ENCODE measurements at regions not wholly inside any gene's neighbourhood (a gene's known extent, or its start where the extent isn't known, plus 50 kb on each side); places are given as distances from the start of the nearest gene placed in this dataset.
"Not testable (repeated sequence)": the region's sequence is repeated elsewhere in the genome, so short reads cannot be mapped to it uniquely, and the experiment has no call there.

- Histone ChIP-seq H3K36me3 (no peaks in the 10 kb centered on the region), H3K27ac (replicated peaks in 1 of 4) (no peak overlapping the region), H3K27me3 (peaks cover 0 to 5% (median 0%) of the 10 kb centered on the region in 4 donors), H3K4me1 (no peaks in the 10 kb centered on the region), H3K9me3 (no peaks in the 10 kb centered on the region), H3K4me3 (no peak overlapping the region)
- no peak for DNase-seq (ENCODE audit: extremely low spot score)
- intact Hi-C loops (cut with DNase I), result no loop called here
- TF ChIP-seq POLR2A (IDR thresholded peaks at IDR 0.05; ENCODE audit: low read depth) (no peak), EP300 (IDR thresholded peaks at IDR 0.05) (no peak), POLR2AphosphoS5 (IDR thresholded peaks at IDR 0.05) (no peak)
- WGBS, result 56% methylated on average over 5 of the region's 5 CpGs
Measured at GRCh38 chr9:102652471-102652870, 342.7 kb upstream of the CYLC2 start.

DNA sequence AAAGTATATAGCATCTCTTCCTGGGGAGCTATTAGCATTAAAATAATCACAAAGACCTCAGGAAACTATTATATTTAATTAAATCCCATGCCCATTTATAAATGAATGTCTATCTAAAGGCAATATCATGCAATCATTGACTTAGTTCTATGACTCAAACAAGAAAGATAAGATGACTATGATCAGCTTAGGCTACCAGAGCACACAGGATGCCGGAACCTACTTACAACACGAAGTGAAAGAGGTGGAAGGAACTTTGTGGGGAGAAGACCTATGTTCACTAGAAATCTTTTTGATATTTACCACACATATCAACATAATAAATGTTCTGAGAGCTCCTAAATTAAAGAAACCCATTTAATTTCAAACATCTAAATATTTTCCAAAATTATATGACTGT is 344.2 kb upstream of the CYLC2 start:
- no peaks in the 10 kb centered on the region for H3K4me1 ChIP-seq
- no peak overlapping the region for H3K27ac ChIP-seq (replicated peaks in 1 of 4)
- no peaks in the 10 kb centered on the region for H3K36me3 ChIP-seq
- TF ChIP-seq POLR2A (IDR thresholded peaks at IDR 0.05; ENCODE audit: low read depth), result no peak
- no peak for TF ChIP-seq POLR2AphosphoS5 (IDR thresholded peaks at IDR 0.05)
- no peak for TF ChIP-seq EP300 (IDR thresholded peaks at IDR 0.05)
- TF ChIP-seq, protein P1, sequence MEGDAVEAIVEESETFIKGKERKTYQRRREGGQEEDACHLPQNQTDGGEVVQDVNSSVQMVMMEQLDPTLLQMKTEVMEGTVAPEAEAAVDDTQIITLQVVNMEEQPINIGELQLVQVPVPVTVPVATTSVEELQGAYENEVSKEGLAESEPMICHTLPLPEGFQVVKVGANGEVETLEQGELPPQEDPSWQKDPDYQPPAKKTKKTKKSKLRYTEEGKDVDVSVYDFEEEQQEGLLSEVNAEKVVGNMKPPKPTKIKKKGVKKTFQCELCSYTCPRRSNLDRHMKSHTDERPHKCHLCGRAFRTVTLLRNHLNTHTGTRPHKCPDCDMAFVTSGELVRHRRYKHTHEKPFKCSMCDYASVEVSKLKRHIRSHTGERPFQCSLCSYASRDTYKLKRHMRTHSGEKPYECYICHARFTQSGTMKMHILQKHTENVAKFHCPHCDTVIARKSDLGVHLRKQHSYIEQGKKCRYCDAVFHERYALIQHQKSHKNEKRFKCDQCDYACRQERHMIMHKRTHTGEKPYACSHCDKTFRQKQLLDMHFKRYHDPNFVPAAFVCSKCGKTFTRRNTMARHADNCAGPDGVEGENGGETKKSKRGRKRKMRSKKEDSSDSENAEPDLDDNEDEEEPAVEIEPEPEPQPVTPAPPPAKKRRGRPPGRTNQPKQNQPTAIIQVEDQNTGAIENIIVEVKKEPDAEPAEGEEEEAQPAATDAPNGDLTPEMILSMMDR (IDR thresholded peaks at IDR 0.05), result no peak
- DNase-seq (ENCODE audit: extremely low spot score), result no peak
- 86% methylated on average over 2 of the region's 2 CpGs for WGBS
- no peak overlapping the region for H3K4me3 ChIP-seq
- H3K9me3 ChIP-seq, result no peaks in the 10 kb centered on the region
- peaks cover 0 to 5% (median 0%) of the 10 kb centered on the region in 4 donors for H3K27me3 ChIP-seq
- intact Hi-C loops (cut with DNase I), result no loop called here

DNA sequence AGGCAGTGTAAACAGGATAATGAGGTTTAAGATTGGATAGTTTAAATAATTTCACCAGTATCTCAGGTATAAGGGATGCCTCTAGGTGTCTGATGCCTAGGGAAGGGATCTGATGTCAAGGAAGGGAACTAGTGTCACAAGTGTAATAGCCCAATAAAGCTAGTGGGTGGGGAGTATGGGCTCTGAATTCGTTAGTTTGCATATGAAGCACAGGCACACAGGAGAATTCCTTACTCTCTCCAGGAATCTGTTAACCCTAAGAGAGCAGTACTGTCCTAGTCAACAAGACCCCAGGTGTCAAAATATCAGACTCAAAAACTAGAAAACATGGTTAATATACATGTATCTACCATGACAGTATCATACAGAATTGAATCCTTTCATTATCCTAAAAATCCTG is 352.5 kb upstream of the CYLC2 start:
- Histone ChIP-seq H3K36me3 (no peaks in the 10 kb centered on the region), H3K27me3 (no peaks in the 10 kb centered on the region), H3K27ac (replicated peaks in 1 of 4) (no peak overlapping the region), H3K4me3 (no peak overlapping the region), H3K9me3 (no peaks in the 10 kb centered on the region), H3K4me1 (no peaks in the 10 kb centered on the region)
- DNase-seq (ENCODE audit: extremely low spot score), result no peak
- TF ChIP-seq, protein P1 (IDR thresholded peaks at IDR 0.05), result no peak
- TF ChIP-seq POLR2A (IDR thresholded peaks at IDR 0.05; ENCODE audit: low read depth) (no peak), EP300 (IDR thresholded peaks at IDR 0.05) (no peak)
- intact Hi-C loops (cut with DNase I), result no loop called here
- WGBS, result 19% methylated on average over 1 of the region's 1 CpG

DNA sequence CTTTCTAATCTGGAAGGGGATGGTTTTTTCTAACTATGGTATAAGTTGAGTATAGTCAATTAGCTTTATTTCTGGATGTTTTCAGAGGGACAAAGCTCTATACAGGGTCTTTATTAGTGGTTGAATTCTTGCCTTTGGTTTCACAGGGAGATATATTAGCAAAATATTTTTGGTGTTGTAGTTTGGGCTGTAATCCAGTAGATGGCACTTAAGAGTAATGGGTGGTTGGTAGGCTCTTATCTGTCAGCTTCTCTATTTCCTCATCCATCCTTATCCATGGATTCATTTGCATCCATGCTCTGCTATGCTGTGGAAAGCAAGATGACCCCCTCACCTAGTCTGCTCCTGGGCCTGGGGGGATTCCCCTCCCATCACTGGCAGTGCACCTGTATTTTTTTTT is 363.6 kb upstream of the CYLC2 start:
- H3K36me3 ChIP-seq, result no peaks in the 10 kb centered on the region
- no peak for DNase-seq (ENCODE audit: extremely low spot score)
- H3K9me3 ChIP-seq, result peaks cover 0 to 14% (median 2%) of the 10 kb centered on the region in 4 donors
- no peaks in the 10 kb centered on the region for H3K4me1 ChIP-seq
- intact Hi-C loops (cut with DNase I), result no loop called here
- H3K4me3 ChIP-seq, result no peak overlapping the region
- TF ChIP-seq POLR2AphosphoS5 (IDR thresholded peaks at IDR 0.05), result no peak
- no peak overlapping the region for H3K27ac ChIP-seq (replicated peaks in 1 of 4)
- no peaks in the 10 kb centered on the region for H3K27me3 ChIP-seq

- H3K27ac ChIP-seq (replicated peaks in 1 of 4), result no peak overlapping the region
- H3K4me1 ChIP-seq, result no peaks in the 10 kb centered on the region
- H3K27me3 ChIP-seq, result no peaks in the 10 kb centered on the region
- no peak overlapping the region for H3K4me3 ChIP-seq
- 85% methylated on average over 2 of the region's 2 CpGs for WGBS
- DNase-seq (ENCODE audit: extremely low spot score), result no peak
- H3K36me3 ChIP-seq, result no peaks in the 10 kb centered on the region
- intact Hi-C loops (cut with DNase I), result no loop called here
- TF ChIP-seq POLR2A (IDR thresholded peaks at IDR 0.05; ENCODE audit: low read depth) (no peak), EP300 (IDR thresholded peaks at IDR 0.05) (no peak), POLR2AphosphoS5 (IDR thresholded peaks at IDR 0.05) (no peak)
- TF ChIP-seq, protein P1 (IDR thresholded peaks at IDR 0.05), result no peak
- H3K9me3 ChIP-seq, result peaks cover 0 to 6% (median 3%) of the 10 kb centered on the region in 4 donors
Measured at GRCh38 chr9:102609461-102609860, 385.7 kb upstream of the CYLC2 start.

- H3K4me3 ChIP-seq; intact Hi-C loops (cut with DNase I); H3K36me3 ChIP-seq; H3K4me1 ChIP-seq; DNase-seq (ENCODE audit: extremely low spot score); H3K27ac ChIP-seq (replicated peaks in 1 of 4); H3K27me3 ChIP-seq: not testable (repeated sequence)
- WGBS, result 93% methylated on average over 23 of the region's 47 CpGs
- peaks cover 0 to 30% (median 24%) of the 10 kb centered on the region in 4 donors for H3K9me3 ChIP-seq
Measured at GRCh38 chr9:102603198-102604195, 391.6 kb upstream of the CYLC2 start.

Data from esophagus muscularis mucosa (tissue), 4 donors.